ENCODE measurements at regions not wholly inside any gene's neighbourhood (a gene's known extent, or its start where the extent isn't known, plus 50 kb on each side); places are given as distances from the start of the nearest gene placed in this dataset.
A peak's percentile ranks its signal among the peaks of the same experiment; 100 is the strongest.

GRCh38 chr21:27566521-27566920, 599.6 kb upstream of the ADAMTS5 start:
- DNase-seq (ENCODE audit: low read depth, low spot score) (no peak), FAIRE-seq (peak; percentile 26)
- Histone ChIP-seq H3K36me3 (ENCODE audit: control insufficient read depth in 2 of 2, extremely low read depth in 1 of 2, insufficient read depth in 2 of 2, low read length in 2 of 2) (no peaks in the 10 kb centered on the region), H3K27me3 (ENCODE audit: control insufficient read depth, extremely low read depth, insufficient read depth, low read length) (no peaks in the 10 kb centered on the region), H3K79me2 (ENCODE audit: control insufficient read depth, insufficient read depth, low read length) (no peaks in the 10 kb centered on the region), H3K9me1 (ENCODE audit: control insufficient read depth, extremely low read depth, insufficient read depth, low read length) (no peaks in the 10 kb centered on the region), H4K20me1 (ENCODE audit: control insufficient read depth, extremely low read depth, insufficient read depth, low read length) (no peaks in the 10 kb centered on the region), H3K4me2 (ENCODE audit: control insufficient read depth, extremely low read depth, insufficient read depth, low read depth, low read length) (peak overlapping the region; percentile 20), H3K27ac (ENCODE audit: control insufficient read depth, insufficient read depth, low read length) (peak overlapping the region; percentile 50), H2AFZ (ENCODE audit: control insufficient read depth, low read length) (peak overlapping the region; percentile 68), H3K9ac (ENCODE audit: control insufficient read depth, extremely low read depth, insufficient read depth, low read length) (peak overlapping the region; percentile 28), H3K4me3 (ENCODE audit: control insufficient read depth in 2 of 3, extremely low read depth in 1 of 3, insufficient read depth in 2 of 3, low read depth in 1 of 3, low read length in 3 of 3) (no peak overlapping the region), H3K9me3 (ENCODE audit: control insufficient read depth, low read depth, low read length) (no peaks in the 10 kb centered on the region), H3K4me1 (ENCODE audit: control insufficient read depth, extremely low read depth, insufficient read depth, low read length) (peaks cover 32% of the 10 kb centered on the region)
- dilution Hi-C loops (cut with MboI; ENCODE audit: extremely low pct_ligation_motif_present, low sequenced_read_pairs): no loop called here
- TF ChIP-seq EZH2 (IDR thresholded peaks at IDR 0.05; ENCODE audit: low read length) (no peak), CTCF (optimal IDR thresholded peaks at IDR 0.05 in 1 of 3, IDR thresholded peaks at IDR 0.05 in 1 of 3, conservative IDR thresholded peaks at IDR 0.05 in 1 of 3; ENCODE audit: extremely low read depth in 1 of 3, insufficient read depth in 2 of 3, low read length in 3 of 3) (no peak)

GRCh38 chr21:27565364-27565763, 598.5 kb upstream of the ADAMTS5 start:
- Histone ChIP-seq H3K4me2 (ENCODE audit: control insufficient read depth, extremely low read depth, insufficient read depth, low read depth, low read length) (no peak overlapping the region), H3K27ac (ENCODE audit: control insufficient read depth, insufficient read depth, low read length) (no peak overlapping the region), H3K36me3 (ENCODE audit: control insufficient read depth in 2 of 2, extremely low read depth in 1 of 2, insufficient read depth in 2 of 2, low read length in 2 of 2) (no peaks in the 10 kb centered on the region), H3K9me1 (ENCODE audit: control insufficient read depth, extremely low read depth, insufficient read depth, low read length) (no peaks in the 10 kb centered on the region), H4K20me1 (ENCODE audit: control insufficient read depth, extremely low read depth, insufficient read depth, low read length) (no peaks in the 10 kb centered on the region), H3K9me3 (ENCODE audit: control insufficient read depth, low read depth, low read length) (no peaks in the 10 kb centered on the region), H2AFZ (ENCODE audit: control insufficient read depth, low read length) (no peak overlapping the region), H3K27me3 (ENCODE audit: control insufficient read depth, extremely low read depth, insufficient read depth, low read length) (no peaks in the 10 kb centered on the region), H3K79me2 (ENCODE audit: control insufficient read depth, insufficient read depth, low read length) (no peaks in the 10 kb centered on the region), H3K4me1 (ENCODE audit: control insufficient read depth, extremely low read depth, insufficient read depth, low read length) (peaks cover 28% of the 10 kb centered on the region), H3K9ac (ENCODE audit: control insufficient read depth, extremely low read depth, insufficient read depth, low read length) (no peak overlapping the region), H3K4me3 (ENCODE audit: control insufficient read depth in 2 of 3, extremely low read depth in 1 of 3, insufficient read depth in 2 of 3, low read depth in 1 of 3, low read length in 3 of 3) (no peak overlapping the region)
- FAIRE-seq (no peak), DNase-seq (ENCODE audit: low read depth, low spot score) (no peak)
- dilution Hi-C loops (cut with MboI; ENCODE audit: extremely low pct_ligation_motif_present, low sequenced_read_pairs): no loop called here
- peak in 1 of 3 experiments; percentile 25 for TF ChIP-seq CTCF (optimal IDR thresholded peaks at IDR 0.05 in 1 of 3, IDR thresholded peaks at IDR 0.05 in 1 of 3, conservative IDR thresholded peaks at IDR 0.05 in 1 of 3; ENCODE audit: extremely low read depth in 1 of 3, insufficient read depth in 2 of 3, low read length in 3 of 3)
- TF ChIP-seq EZH2 (IDR thresholded peaks at IDR 0.05; ENCODE audit: low read length): no peak
